ENCODE measurements at regions not wholly inside any gene's neighbourhood (a gene's known extent, or its start where the extent isn't known, plus 50 kb on each side); places are given as distances from the start of the nearest gene placed in this dataset.

DNA sequence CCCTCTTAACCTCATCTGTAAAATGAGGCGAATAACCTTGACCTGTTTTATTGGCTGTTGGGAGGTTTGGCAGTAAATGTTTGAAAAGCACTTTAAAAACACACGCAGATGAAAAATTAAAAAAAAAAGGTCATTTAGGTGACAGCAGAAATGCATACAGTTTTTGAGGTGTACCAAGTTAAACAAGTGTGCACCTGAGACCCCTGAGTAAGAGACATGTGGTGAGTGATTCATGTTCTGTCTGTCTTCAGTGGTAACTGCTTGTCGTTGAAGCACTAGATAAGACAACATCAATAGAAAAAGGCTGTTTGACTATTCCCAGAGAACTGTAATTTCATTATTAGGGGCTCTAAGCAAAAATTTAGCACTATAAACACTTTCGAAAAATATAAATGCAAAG is 608.4 kb upstream of the PITX2 start:
- TF ChIP-seq, protein P1, sequence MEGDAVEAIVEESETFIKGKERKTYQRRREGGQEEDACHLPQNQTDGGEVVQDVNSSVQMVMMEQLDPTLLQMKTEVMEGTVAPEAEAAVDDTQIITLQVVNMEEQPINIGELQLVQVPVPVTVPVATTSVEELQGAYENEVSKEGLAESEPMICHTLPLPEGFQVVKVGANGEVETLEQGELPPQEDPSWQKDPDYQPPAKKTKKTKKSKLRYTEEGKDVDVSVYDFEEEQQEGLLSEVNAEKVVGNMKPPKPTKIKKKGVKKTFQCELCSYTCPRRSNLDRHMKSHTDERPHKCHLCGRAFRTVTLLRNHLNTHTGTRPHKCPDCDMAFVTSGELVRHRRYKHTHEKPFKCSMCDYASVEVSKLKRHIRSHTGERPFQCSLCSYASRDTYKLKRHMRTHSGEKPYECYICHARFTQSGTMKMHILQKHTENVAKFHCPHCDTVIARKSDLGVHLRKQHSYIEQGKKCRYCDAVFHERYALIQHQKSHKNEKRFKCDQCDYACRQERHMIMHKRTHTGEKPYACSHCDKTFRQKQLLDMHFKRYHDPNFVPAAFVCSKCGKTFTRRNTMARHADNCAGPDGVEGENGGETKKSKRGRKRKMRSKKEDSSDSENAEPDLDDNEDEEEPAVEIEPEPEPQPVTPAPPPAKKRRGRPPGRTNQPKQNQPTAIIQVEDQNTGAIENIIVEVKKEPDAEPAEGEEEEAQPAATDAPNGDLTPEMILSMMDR (IDR thresholded peaks at IDR 0.05; ENCODE audit: low read depth, low read length) = no peak
- Histone ChIP-seq H3K36me3 (no peaks in the 10 kb centered on the region), H3K27ac (no peak overlapping the region), H3K9me3 (ENCODE audit: severe bottlenecking) (no peaks in the 10 kb centered on the region), H3K4me3 (ENCODE audit: low read depth, low read length) (no peak overlapping the region), H3K27me3 (ENCODE audit: insufficient read depth, low read depth, severe bottlenecking) (no peaks in the 10 kb centered on the region)
- DNase-seq = no peak

DNA sequence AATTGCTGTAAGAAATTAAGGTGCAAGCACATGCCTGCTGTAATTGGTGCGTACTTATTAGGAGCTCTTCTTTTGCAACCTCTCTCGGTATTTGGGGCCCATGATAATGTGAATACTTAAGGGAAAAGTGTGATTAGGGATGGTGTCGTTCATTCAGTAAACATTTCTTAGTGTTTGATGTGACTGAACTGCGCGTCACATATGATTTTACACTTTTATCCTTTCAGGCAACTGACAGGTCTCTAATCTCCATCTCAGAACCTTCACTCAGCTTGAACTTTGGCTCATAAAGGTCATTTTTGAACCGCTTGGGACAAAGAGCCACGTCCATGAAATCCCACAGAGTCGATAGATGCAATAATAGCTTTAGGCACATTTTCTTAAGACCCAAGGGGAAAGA is 612.1 kb upstream of the PITX2 start:
- Histone ChIP-seq H3K27ac (no peak overlapping the region), H3K9me3 (ENCODE audit: severe bottlenecking) (no peaks in the 10 kb centered on the region), H3K4me3 (ENCODE audit: low read depth, low read length) (no peak overlapping the region), H3K27me3 (ENCODE audit: insufficient read depth, low read depth, severe bottlenecking) (no peaks in the 10 kb centered on the region), H3K36me3 (no peaks in the 10 kb centered on the region)
- TF ChIP-seq, protein P1 (IDR thresholded peaks at IDR 0.05; ENCODE audit: low read depth, low read length) = no peak
- no peak for DNase-seq

DNA sequence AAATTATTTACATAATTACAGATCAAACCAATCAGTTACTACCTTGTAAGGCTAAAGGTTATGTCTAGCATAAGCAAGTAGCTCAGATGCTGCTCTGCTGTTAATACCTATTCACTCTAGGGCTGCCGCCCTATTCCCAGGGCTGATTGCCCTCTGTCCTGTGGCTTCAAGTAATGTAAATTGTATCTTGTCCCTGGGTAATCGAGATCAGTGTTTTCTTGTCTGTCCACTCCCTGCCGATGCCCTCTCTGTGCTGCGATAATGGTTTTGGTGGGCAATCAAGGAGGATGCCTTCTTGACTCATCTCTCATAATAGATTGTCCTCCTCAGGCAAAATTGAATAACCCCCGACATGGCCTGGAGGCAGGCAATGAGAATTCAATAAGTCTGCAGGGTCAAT is 641.0 kb upstream of the PITX2 start:
- no peak overlapping the region for H3K27ac ChIP-seq
- H3K36me3 ChIP-seq = no peaks in the 10 kb centered on the region
- TF ChIP-seq, protein P1 (IDR thresholded peaks at IDR 0.05; ENCODE audit: low read depth, low read length) = no peak
- no peaks in the 10 kb centered on the region for H3K27me3 ChIP-seq (ENCODE audit: insufficient read depth, low read depth, severe bottlenecking)
- H3K4me3 ChIP-seq (ENCODE audit: low read depth, low read length) = no peak overlapping the region
- DNase-seq = no peak
- no peaks in the 10 kb centered on the region for H3K9me3 ChIP-seq (ENCODE audit: severe bottlenecking)

DNA sequence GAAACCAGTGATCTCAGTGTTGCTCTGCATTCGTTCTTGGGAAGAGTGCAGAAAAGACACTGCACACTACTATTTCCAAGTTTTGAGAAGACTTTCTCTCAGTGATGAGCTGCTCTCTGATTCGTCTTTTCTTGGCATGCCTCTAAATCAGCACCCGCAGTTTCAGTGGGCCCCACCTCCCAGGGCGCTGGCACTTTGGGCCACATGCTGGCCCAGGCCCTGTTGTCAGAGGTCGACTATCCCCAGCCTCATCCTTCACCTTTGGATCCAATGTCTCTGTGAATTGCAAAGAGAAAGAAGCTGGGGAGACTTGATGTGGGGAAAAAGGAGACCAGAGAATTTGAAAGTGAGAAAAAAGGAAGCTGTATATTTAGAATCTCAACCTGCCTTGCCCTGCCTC is 644.1 kb upstream of the PITX2 start:
- Histone ChIP-seq H3K27ac (no peak overlapping the region), H3K27me3 (ENCODE audit: insufficient read depth, low read depth, severe bottlenecking) (no peaks in the 10 kb centered on the region), H3K4me3 (ENCODE audit: low read depth, low read length) (no peak overlapping the region), H3K36me3 (no peaks in the 10 kb centered on the region), H3K9me3 (ENCODE audit: severe bottlenecking) (no peaks in the 10 kb centered on the region)
- no peak for DNase-seq
- TF ChIP-seq, protein P1 (IDR thresholded peaks at IDR 0.05; ENCODE audit: low read depth, low read length) = no peak

DNA sequence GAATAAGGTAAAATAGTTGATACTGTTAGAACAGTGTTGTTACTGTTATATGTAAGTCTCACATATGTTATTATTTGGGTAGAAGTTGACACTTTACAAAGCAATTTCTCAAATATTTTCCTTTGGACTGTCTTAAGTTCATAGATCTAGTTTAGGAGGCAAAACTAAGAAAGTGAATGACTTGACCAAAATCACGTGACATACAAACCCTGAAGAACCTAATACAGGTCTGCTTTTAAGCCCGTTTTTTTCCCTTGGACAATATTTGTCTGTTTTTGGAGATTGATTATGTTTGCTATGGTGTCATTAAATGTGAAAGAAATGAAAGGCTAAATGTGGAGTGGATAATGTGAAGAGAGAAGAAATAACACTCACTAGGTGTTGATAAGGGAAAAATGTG is 644.9 kb upstream of the PITX2 start:
- no peaks in the 10 kb centered on the region for H3K36me3 ChIP-seq
- TF ChIP-seq, protein P1 (IDR thresholded peaks at IDR 0.05; ENCODE audit: low read depth, low read length) = no peak
- H3K4me3 ChIP-seq (ENCODE audit: low read depth, low read length) = no peak overlapping the region
- DNase-seq = no peak
- H3K27me3 ChIP-seq (ENCODE audit: insufficient read depth, low read depth, severe bottlenecking) = no peaks in the 10 kb centered on the region
- no peaks in the 10 kb centered on the region for H3K9me3 ChIP-seq (ENCODE audit: severe bottlenecking)
- H3K27ac ChIP-seq = no peak overlapping the region

DNA sequence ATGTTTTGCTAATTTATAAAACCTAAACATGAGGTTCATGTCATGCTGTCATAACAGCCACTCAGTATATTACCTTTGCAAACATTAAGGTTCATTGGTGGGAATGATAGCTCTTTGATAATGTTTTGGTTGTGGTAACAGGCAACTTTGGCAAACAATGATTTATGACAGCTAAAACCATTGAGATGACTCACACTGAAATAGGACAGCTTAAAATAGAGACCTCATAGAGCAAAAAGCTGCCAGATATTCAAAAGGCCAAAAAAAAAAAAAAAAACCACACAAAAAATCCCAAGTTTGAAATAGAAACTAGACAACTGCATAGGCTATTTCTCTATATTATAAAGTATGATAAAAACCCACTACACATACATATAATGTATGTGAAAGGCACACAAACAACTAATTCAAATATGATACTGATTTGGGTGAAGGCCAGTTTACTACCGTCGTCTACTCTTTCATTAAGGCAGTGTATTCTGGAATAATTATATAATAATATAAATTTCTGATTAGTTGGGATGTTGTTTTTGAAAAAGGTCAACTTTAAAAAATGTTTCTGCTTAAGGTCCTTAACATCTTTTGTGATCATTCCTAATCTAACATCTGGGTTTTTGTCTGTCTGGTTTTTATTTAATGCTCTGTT is 646.0 kb upstream of the PITX2 start:
- Histone ChIP-seq H3K27me3 (ENCODE audit: insufficient read depth, low read depth, severe bottlenecking) (no peaks in the 10 kb centered on the region), H3K36me3 (no peaks in the 10 kb centered on the region), H3K4me3 (ENCODE audit: low read depth, low read length) (no peak overlapping the region), H3K9me3 (ENCODE audit: severe bottlenecking) (no peaks in the 10 kb centered on the region), H3K27ac (no peak overlapping the region)
- TF ChIP-seq, protein P1 (IDR thresholded peaks at IDR 0.05; ENCODE audit: low read depth, low read length) = no peak
- DNase-seq = no peak

Measured in WERI-Rb-1 (cell line).